ENCODE measurements at regions not wholly inside any gene's neighbourhood (a gene's known extent, or its start where the extent isn't known, plus 50 kb on each side); places are given as distances from the start of the nearest gene placed in this dataset.

GRCh38 chr14:71463807-71464206, 468.4 kb upstream of the RGS6 start:
- TF ChIP-seq, protein P1, sequence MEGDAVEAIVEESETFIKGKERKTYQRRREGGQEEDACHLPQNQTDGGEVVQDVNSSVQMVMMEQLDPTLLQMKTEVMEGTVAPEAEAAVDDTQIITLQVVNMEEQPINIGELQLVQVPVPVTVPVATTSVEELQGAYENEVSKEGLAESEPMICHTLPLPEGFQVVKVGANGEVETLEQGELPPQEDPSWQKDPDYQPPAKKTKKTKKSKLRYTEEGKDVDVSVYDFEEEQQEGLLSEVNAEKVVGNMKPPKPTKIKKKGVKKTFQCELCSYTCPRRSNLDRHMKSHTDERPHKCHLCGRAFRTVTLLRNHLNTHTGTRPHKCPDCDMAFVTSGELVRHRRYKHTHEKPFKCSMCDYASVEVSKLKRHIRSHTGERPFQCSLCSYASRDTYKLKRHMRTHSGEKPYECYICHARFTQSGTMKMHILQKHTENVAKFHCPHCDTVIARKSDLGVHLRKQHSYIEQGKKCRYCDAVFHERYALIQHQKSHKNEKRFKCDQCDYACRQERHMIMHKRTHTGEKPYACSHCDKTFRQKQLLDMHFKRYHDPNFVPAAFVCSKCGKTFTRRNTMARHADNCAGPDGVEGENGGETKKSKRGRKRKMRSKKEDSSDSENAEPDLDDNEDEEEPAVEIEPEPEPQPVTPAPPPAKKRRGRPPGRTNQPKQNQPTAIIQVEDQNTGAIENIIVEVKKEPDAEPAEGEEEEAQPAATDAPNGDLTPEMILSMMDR (IDR thresholded peaks at IDR 0.05; ENCODE audit: insufficient read depth, low read length, poor library complexity, severe bottlenecking): no peak
- no peak for TF ChIP-seq EZH2phosphoT487 (conservative IDR thresholded peaks at IDR 0.05; ENCODE audit: low read length)

All from SU-DHL-6 (cell line).